WTC11 (cell line): ENCODE measurements at regions not wholly inside any gene's neighbourhood (a gene's known extent, or its start where the extent isn't known, plus 50 kb on each side); places are given as distances from the start of the nearest gene placed in this dataset.

ENCODE experiments used
- ATF2 ChIP-seq: sonication (generic); formaldehyde crosslinking; IDR thresholded peaks from 2 replicates; pipeline ENCODE4 v1.8.1; 2022; ENCODE audit warnings: low read depth, missing genetic modification reagents, borderline replicate concordance
- CTCF ChIP-seq: fragments of 200-600 bp; IDR thresholded peaks from 2 replicates; pipeline ENCODE4 v1.8.0; 2022; ENCODE audit warnings: antibody characterized with exemption
- FOXK1 ChIP-seq: sonication (generic); formaldehyde crosslinking; IDR thresholded peaks from 2 replicates; pipeline ENCODE4 v1.8.0; 2022; ENCODE audit warnings: mild to moderate bottlenecking, moderate library complexity, missing genetic modification reagents
- FOXP4 ChIP-seq: sonication (generic); formaldehyde crosslinking; IDR thresholded peaks from 2 replicates; pipeline ENCODE4 v1.8.0; 2022; ENCODE audit warnings: mild to moderate bottlenecking, missing genetic modification reagents
- MXD4 ChIP-seq: fragments of 250-450 bp; sonication (Bioruptor Pico); IDR thresholded peaks from 2 replicates; pipeline ENCODE4 v1.8.0; 2021; ENCODE audit warnings: mild to moderate bottlenecking, moderate library complexity, borderline replicate concordance
- MYBL2 ChIP-seq: sonication (generic); formaldehyde crosslinking; IDR thresholded peaks from 2 replicates; pipeline ENCODE4 v1.8.1; 2023; ENCODE audit warnings: mild to moderate bottlenecking, moderate library complexity, missing genetic modification reagents
- NR3C1 ChIP-seq: sonication (generic); formaldehyde crosslinking; conservative IDR thresholded peaks from 2 replicates; pipeline ENCODE4 v1.8.1; 2023; ENCODE audit warnings: low read depth, mild to moderate bottlenecking, missing genetic modification reagents
- TCF7 ChIP-seq: sonication (generic); formaldehyde crosslinking; IDR thresholded peaks from 2 replicates; pipeline ENCODE4 v1.8.0; 2022; ENCODE audit warnings: mild to moderate bottlenecking, low read depth, missing genetic modification reagents, moderate library complexity
- TP53 ChIP-seq: sonication (generic); formaldehyde crosslinking; IDR thresholded peaks from 2 replicates; pipeline ENCODE4 v1.8.1; 2023; ENCODE audit warnings: mild to moderate bottlenecking, missing genetic modification reagents
- ZBTB43 ChIP-seq: sonication (generic); formaldehyde crosslinking; IDR thresholded peaks from 2 replicates; pipeline ENCODE4 v1.8.1; 2023; ENCODE audit warnings: mild to moderate bottlenecking, missing genetic modification reagents
- ZNF121 ChIP-seq: sonication (generic); formaldehyde crosslinking; IDR thresholded peaks from 2 replicates; pipeline ENCODE4 v1.8.0; 2023; ENCODE audit warnings: missing genetic modification reagents
- ZNF423 ChIP-seq: fragments of 250-450 bp; sonication (Bioruptor Pico); IDR thresholded peaks from 2 replicates; pipeline ENCODE4 v2.1.2; 2022; ENCODE audit warnings: mild to moderate bottlenecking, moderate library complexity
- ZNF512 ChIP-seq: sonication (generic); formaldehyde crosslinking; IDR thresholded peaks from 2 replicates; pipeline ENCODE4 v1.8.1; 2022; ENCODE audit warnings: missing genetic modification reagents, borderline replicate concordance
- TF ChIP-seq, protein P1 (sequence below): sonication (generic); formaldehyde crosslinking; IDR thresholded peaks from 2 replicates; pipeline ENCODE4 v1.8.1; 2023; ENCODE audit warnings: mild to moderate bottlenecking, missing genetic modification reagents, borderline replicate concordance

DNA sequence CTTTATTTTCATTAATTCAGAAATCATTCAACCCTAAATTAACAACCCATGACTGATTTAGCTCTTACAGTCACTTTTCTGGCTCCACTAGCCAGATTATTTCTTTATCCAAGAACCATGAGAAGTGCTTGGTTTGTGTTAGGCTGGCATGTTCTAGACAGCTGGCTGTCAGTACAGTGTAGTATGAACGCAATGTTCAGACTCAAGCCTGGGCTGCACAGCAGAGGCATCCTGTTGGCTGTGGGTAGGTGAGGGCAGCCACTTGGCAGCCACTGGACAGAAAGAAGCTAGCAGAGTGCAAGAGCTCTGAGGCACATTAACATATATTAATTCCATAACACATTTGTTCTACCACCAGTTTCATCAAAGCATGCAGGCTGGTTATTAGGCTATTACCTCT lies 522.9 kb upstream of the FSHR start:
- no peak for TF ChIP-seq CTCF
- TF ChIP-seq FOXP4 (CRISPR knock-in tag), result no peak
- TF ChIP-seq ZNF423 (CRISPR knock-in tag), result no peak
- TF ChIP-seq ZBTB43 (CRISPR knock-in tag), result no peak
- no peak for TF ChIP-seq MXD4 (CRISPR knock-in tag)
- TF ChIP-seq MYBL2 (CRISPR knock-in tag), result no peak
- no peak for TF ChIP-seq NR3C1 (CRISPR knock-in tag)
- TF ChIP-seq FOXK1 (CRISPR knock-in tag), result no peak
- TF ChIP-seq, protein P1, sequence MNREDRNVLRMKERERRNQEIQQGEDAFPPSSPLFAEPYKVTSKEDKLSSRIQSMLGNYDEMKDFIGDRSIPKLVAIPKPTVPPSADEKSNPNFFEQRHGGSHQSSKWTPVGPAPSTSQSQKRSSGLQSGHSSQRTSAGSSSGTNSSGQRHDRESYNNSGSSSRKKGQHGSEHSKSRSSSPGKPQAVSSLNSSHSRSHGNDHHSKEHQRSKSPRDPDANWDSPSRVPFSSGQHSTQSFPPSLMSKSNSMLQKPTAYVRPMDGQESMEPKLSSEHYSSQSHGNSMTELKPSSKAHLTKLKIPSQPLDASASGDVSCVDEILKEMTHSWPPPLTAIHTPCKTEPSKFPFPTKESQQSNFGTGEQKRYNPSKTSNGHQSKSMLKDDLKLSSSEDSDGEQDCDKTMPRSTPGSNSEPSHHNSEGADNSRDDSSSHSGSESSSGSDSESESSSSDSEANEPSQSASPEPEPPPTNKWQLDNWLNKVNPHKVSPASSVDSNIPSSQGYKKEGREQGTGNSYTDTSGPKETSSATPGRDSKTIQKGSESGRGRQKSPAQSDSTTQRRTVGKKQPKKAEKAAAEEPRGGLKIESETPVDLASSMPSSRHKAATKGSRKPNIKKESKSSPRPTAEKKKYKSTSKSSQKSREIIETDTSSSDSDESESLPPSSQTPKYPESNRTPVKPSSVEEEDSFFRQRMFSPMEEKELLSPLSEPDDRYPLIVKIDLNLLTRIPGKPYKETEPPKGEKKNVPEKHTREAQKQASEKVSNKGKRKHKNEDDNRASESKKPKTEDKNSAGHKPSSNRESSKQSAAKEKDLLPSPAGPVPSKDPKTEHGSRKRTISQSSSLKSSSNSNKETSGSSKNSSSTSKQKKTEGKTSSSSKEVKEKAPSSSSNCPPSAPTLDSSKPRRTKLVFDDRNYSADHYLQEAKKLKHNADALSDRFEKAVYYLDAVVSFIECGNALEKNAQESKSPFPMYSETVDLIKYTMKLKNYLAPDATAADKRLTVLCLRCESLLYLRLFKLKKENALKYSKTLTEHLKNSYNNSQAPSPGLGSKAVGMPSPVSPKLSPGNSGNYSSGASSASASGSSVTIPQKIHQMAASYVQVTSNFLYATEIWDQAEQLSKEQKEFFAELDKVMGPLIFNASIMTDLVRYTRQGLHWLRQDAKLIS (CRISPR knock-in tag), result no peak
- TF ChIP-seq TCF7 (CRISPR knock-in tag), result no peak
- no peak for TF ChIP-seq ZNF512 (CRISPR knock-in tag)
- TF ChIP-seq ATF2 (CRISPR knock-in tag), result no peak
- TF ChIP-seq TP53 (CRISPR knock-in tag), result no peak
- no peak for TF ChIP-seq ZNF121
